ENCODE measurements at regions not wholly inside any gene's neighbourhood (a gene's known extent, or its start where the extent isn't known, plus 50 kb on each side); places are given as distances from the start of the nearest gene placed in this dataset.
A peak's percentile ranks its signal among the peaks of the same experiment; 100 is the strongest.

GRCh38 chr14:79965896-79966295 is 245.4 kb downstream of the DIO2 start:
- DNase-seq (ENCODE audit: low read depth): no peak

DNA sequence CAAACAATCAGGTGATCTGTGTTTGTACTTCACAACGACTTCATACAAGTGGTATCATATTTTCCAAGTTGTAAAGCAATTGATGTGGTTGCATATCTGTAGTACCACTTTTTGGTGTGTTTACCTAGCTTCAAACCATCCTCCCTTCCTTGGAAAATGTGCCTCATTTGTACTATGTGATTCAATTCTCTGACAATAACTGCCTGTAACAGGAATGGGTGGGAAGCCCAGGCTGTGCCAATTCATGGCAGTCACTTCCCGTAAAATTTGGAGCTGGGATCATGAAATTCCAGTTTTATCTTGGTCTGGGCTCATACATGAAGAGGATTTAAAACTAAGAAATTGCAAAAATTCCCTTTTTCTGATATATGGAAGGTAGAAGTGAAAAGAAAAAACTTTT is 250.1 kb downstream of the DIO2 start:
- no peak for DNase-seq (ENCODE audit: low read depth)

GRCh38 chr14:79960288-79960687 is 251.0 kb downstream of the DIO2 start:
- no peak for DNase-seq (ENCODE audit: low read depth)

- DNase-seq (ENCODE audit: low read depth): no peak
These were observed 259.7 kb downstream of the DIO2 start for GRCh38 chr14:79951572-79951971.

- peak; percentile 4 for DNase-seq (ENCODE audit: low read depth)
These were observed 261.4 kb downstream of the DIO2 start for GRCh38 chr14:79949906-79950305.

GRCh38 chr14:79947440-79948054 is 263.8 kb downstream of the DIO2 start:
- no peak for DNase-seq (ENCODE audit: low read depth)

DNA sequence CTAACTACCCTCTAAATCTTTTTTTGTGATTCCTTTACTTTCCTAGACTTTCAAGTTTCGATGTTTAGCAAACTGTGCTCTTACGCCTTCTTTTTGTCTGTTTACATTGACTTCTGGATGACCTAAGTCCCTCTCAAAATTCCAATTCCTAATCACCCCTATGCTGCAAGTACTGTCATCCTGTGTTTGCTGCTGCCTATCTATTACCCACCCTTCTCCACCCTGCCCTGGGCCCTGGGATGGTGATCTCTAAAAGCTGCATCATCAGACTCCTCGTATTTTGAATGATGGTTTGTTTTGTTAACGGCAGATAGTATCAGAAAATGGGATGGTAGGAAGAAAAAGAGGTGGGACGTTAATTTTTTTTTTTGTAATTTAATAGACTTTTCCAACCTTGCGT is 272.1 kb downstream of the DIO2 start:
- no peak for DNase-seq (ENCODE audit: low read depth)

- DNase-seq (ENCODE audit: low read depth): no peak
These were observed 273.1 kb downstream of the DIO2 start for GRCh38 chr14:79938185-79938584.

DNA sequence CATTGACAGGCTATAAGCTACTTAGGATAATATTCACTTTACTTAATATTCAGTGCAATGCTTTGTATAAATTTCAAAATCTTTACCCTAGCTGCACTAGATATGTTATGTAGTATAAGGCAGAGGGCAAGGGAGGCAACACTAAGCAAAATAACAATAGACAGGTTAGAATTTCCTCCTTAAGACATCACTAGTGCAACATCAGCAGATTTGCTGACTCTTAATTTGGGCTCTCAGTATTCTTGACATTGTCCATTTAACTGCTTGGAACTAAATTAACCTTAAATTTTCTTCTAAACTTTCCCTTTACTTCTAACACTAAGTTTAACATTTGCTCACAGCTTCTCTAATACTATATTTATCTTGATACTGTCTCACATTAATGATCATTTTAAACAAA is 273.9 kb downstream of the DIO2 start:
- no peak for DNase-seq (ENCODE audit: low read depth)

DNA sequence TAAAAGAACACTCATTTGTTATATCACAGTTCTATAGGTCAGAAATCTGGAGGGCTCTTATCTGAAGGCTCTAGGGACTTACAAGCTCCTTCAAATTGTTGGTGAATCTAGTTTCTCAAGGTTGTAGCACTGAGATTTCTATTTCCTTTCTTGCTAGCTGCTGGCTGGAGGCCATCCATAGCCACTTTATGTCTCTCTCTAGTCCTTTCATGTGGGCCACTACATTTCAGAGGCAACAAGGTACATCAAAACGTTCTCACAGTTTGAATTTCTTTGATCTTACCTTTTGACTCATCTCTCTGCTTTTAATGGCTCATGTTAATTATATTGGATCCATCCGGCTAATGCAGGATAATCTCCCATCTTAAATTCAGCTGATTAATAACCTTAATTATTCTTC is 286.8 kb downstream of the DIO2 start:
- DNase-seq (ENCODE audit: low read depth): no peak

GRCh38 chr14:79920180-79920692 is 291.1 kb downstream of the DIO2 start:
- DNase-seq (ENCODE audit: low read depth): no peak
